ENCODE measurements at regions not wholly inside any gene's neighbourhood (a gene's known extent, or its start where the extent isn't known, plus 50 kb on each side); places are given as distances from the start of the nearest gene placed in this dataset.

DNA sequence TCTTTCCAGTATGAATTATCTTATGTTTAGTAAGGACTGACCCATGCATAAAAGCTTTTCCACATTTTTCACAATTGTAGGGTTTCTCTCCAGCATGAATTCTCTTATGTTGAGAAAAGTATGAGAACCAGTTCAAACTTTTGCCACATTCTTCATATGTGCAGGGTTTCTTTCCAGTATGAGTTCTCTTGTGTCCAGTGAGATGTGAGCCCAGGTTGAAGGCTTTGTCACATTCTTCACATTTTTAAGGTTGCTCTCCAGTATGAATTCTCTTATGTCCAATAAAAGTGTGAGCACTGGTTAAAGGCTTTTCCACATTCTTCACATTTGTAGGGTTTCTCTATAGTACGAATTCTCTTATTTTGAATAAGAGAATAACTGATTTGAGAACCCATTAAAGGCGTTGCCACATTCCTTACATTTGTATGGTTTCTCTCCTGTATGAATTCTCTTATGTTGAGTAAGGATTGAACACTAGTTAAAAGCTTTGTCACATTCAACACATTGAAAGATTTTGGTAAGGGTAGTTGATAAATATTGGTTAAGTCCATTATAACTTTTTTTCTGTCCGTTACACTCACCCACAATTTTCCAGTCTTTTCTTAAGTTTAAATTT lies 911.0 kb upstream of the ZNF722 start:
- Mint-ChIP-seq H3K9me3 (peaks cover 90% of the 10 kb centered on the region), H3K4me3 (no peak overlapping the region), H3K36me3 (peaks cover 25% of the 10 kb centered on the region), H3K27me3 (ENCODE audit: low read depth) (no peaks in the 10 kb centered on the region), H3K4me1 (no peaks in the 10 kb centered on the region), H3K27ac (no peak overlapping the region)
- TF ChIP-seq, protein P1, sequence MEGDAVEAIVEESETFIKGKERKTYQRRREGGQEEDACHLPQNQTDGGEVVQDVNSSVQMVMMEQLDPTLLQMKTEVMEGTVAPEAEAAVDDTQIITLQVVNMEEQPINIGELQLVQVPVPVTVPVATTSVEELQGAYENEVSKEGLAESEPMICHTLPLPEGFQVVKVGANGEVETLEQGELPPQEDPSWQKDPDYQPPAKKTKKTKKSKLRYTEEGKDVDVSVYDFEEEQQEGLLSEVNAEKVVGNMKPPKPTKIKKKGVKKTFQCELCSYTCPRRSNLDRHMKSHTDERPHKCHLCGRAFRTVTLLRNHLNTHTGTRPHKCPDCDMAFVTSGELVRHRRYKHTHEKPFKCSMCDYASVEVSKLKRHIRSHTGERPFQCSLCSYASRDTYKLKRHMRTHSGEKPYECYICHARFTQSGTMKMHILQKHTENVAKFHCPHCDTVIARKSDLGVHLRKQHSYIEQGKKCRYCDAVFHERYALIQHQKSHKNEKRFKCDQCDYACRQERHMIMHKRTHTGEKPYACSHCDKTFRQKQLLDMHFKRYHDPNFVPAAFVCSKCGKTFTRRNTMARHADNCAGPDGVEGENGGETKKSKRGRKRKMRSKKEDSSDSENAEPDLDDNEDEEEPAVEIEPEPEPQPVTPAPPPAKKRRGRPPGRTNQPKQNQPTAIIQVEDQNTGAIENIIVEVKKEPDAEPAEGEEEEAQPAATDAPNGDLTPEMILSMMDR (IDR thresholded peaks at IDR 0.05; ENCODE audit: unreplicated experiment): no peak
- no peak for DNase-seq (ENCODE audit: low spot score in 2 of 2, unreplicated experiment in 2 of 2)

DNA sequence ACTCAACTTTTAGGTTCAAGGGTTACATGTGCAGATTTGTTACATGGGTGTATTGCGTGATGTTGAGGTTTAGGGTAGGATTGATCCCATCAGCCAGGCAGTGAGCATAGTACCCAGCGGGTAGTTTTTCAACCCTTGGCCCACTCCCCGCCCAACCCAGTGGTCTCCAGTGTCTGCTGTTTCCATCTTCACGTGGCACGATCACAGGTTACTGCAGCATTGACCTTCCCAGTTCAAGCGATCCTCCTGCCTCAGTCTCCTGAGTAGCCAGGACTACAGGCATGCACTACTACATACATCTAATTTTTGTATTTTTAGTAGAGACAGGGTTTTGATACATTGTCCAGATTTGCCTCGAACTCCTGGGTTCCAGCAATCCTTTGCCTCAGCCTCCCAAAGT lies 905.7 kb upstream of the ZNF722 start:
- peaks cover 75% of the 10 kb centered on the region for H3K9me3 Mint-ChIP-seq
- no peak for DNase-seq (ENCODE audit: low spot score in 2 of 2, unreplicated experiment in 2 of 2)
- H3K4me1 Mint-ChIP-seq: no peaks in the 10 kb centered on the region
- H3K27ac Mint-ChIP-seq: no peak overlapping the region
- no peaks in the 10 kb centered on the region for H3K27me3 Mint-ChIP-seq (ENCODE audit: low read depth)
- peaks cover 20% of the 10 kb centered on the region for H3K36me3 Mint-ChIP-seq
- no peak overlapping the region for H3K4me3 Mint-ChIP-seq
- TF ChIP-seq, protein P1 (IDR thresholded peaks at IDR 0.05; ENCODE audit: unreplicated experiment): no peak

- Mint-ChIP-seq H3K36me3 (peaks cover 17% of the 10 kb centered on the region), H3K27ac (no peak overlapping the region), H3K4me1 (no peaks in the 10 kb centered on the region), H3K27me3 (ENCODE audit: low read depth) (no peaks in the 10 kb centered on the region), H3K9me3 (peaks cover 73% of the 10 kb centered on the region), H3K4me3 (no peak overlapping the region)
- TF ChIP-seq, protein P1 (IDR thresholded peaks at IDR 0.05; ENCODE audit: unreplicated experiment): no peak
- DNase-seq (ENCODE audit: low spot score in 2 of 2, unreplicated experiment in 2 of 2): no peak
These were observed 905.2 kb upstream of the ZNF722 start for GRCh38 chr7:63093481-63093880.

GRCh38 chr7:63096141-63096540 lies 902.5 kb upstream of the ZNF722 start:
- H3K9me3 Mint-ChIP-seq: peaks cover 73% of the 10 kb centered on the region
- H3K27me3 Mint-ChIP-seq (ENCODE audit: low read depth): no peaks in the 10 kb centered on the region
- H3K36me3 Mint-ChIP-seq: peaks cover 8% of the 10 kb centered on the region
- H3K27ac Mint-ChIP-seq: no peak overlapping the region
- no peak overlapping the region for H3K4me3 Mint-ChIP-seq
- TF ChIP-seq, protein P1 (IDR thresholded peaks at IDR 0.05; ENCODE audit: unreplicated experiment): no peak
- DNase-seq (ENCODE audit: low spot score in 2 of 2, unreplicated experiment in 2 of 2): no peak
- H3K4me1 Mint-ChIP-seq: no peaks in the 10 kb centered on the region

DNA sequence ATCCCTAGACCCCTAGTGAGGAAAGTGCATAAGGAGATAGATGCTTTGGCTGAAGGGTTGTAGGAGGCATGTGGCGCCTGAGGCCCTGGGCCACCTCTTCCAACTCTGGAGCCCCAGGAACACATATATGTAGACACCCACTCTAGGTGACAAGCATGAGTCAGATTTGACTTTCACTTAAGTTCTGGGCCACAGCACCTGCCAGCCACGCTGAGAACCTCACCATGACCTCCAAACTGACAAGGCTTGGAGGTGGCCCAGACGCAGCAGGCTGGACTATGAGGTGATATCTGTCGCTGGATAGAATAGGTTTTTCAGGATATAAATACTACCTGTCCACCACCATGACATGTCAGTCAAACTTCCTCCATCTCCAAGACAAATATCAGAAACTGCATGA lies 894.0 kb upstream of the ZNF722 start:
- Mint-ChIP-seq H3K27ac (no peak overlapping the region), H3K27me3 (ENCODE audit: low read depth) (no peaks in the 10 kb centered on the region), H3K4me3 (no peak overlapping the region), H3K36me3 (peaks cover 8% of the 10 kb centered on the region), H3K9me3 (peaks cover 75% of the 10 kb centered on the region), H3K4me1 (no peaks in the 10 kb centered on the region)
- TF ChIP-seq, protein P1 (IDR thresholded peaks at IDR 0.05; ENCODE audit: unreplicated experiment): no peak
- DNase-seq (ENCODE audit: low spot score in 2 of 2, unreplicated experiment in 2 of 2): no peak

DNA sequence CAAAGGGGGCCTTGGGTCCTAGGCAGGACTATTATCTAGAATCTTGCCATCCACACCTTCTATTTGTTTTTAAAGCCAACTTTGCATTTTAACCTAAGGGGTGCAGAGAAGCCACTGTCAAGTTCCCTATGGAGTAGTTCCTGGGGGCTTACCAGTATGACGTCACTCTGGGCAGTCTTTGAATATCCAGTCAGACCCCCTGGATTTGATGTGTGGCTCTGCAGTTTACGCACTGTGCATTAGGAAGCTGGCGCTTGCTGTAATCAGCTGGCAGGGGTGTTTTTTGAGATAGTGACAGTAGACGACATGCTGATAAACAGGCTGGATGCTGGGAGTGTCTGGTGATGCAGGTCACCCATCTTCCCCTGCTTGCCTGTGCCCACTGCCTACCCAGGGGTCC lies 892.7 kb upstream of the ZNF722 start:
- Mint-ChIP-seq H3K4me3 (no peak overlapping the region), H3K9me3 (peaks cover 69% of the 10 kb centered on the region), H3K27me3 (ENCODE audit: low read depth) (no peaks in the 10 kb centered on the region), H3K36me3 (peaks cover 8% of the 10 kb centered on the region), H3K27ac (no peak overlapping the region), H3K4me1 (no peaks in the 10 kb centered on the region)
- DNase-seq (ENCODE audit: low spot score in 2 of 2, unreplicated experiment in 2 of 2): no peak
- TF ChIP-seq, protein P1 (IDR thresholded peaks at IDR 0.05; ENCODE audit: unreplicated experiment): no peak

All from mesothelial cell of epicardium (in vitro differentiated cells).